GM12878 (cell line): ENCODE measurements at regions not wholly inside any gene's neighbourhood (a gene's known extent, or its start where the extent isn't known, plus 50 kb on each side); places are given as distances from the start of the nearest gene placed in this dataset.

Experiments used
- ATAC-seq: fragments of 200-7000 bp; cut with Tn5 transposase; 3 replicates; pipeline ENCODE4 v1.9.1; 2020; ENCODE audit warnings: mild to moderate bottlenecking, moderate library complexity
- BruUV-seq: library from RNA; stranded (reverse); fragments of 400-500 nt; replicated peaks from 2 replicates; lab custom pipeline; 2021; lab: Mats Ljungman, UMichigan
- CTCF ChIA-PET: fragments of 300-600 bp; sonication (Branson Sonifier 250); formaldehyde crosslinking; extraction: SDS; loops from one replicate; lab custom pipeline; 2021; ENCODE audit warnings: inconsistent platforms; lab: Yijun Ruan, JAX
- POLR2A ChIA-PET: fragments of 350-600 bp; formaldehyde crosslinking; extraction: SDS; loops from one replicate; lab custom pipeline; 2021; ENCODE audit warnings: inconsistent platforms; lab: Charles Lee
- RAD21 ChIA-PET: fragments of 300-600 bp; sonication (Branson Sonifier 250); formaldehyde crosslinking; loops from one replicate; lab custom pipeline; 2023; ENCODE audit warnings: antibody characterized with exemption; ENCODE audit not compliant: unreplicated experiment; lab: Charles Lee
- SMC1A ChIA-PET: fragments of 300-600 bp; sonication (Branson Sonifier 250); formaldehyde crosslinking; loops from one replicate; lab custom pipeline; 2023; ENCODE audit not compliant: unreplicated experiment, uncharacterized antibody; lab: Charles Lee
- DNase-seq: peaks from one replicate; pipeline ENCODE4 v3.0.0-alpha.2; 2011; ENCODE audit warnings: low read depth, low spot score
- FAIRE-seq: peaks from 3 replicates; lab custom pipeline; 2011; peaks lifted over from hg19 to GRCh38; lab: Jason Lieb, UNC
- H2AFZ ChIP-seq: 2 replicates; pipeline ENCODE4 v1.6.0; 2011; ENCODE audit warnings: low read depth, low read length, control low read depth; ENCODE audit not compliant: control insufficient read depth
- H3K27ac ChIP-seq: 2 replicates; pipeline ENCODE4 v1.5.1; 2011; ENCODE audit warnings: control low read depth; ENCODE audit not compliant: control insufficient read depth, insufficient read depth
- H3K27me3 ChIP-seq, 2 experiments: replicated peaks in 1 of 2; 2 replicates each; pipeline versions ENCODE4 v1.6.0 to v1.6.1; 2011; ENCODE audit warnings: low read length in 1 of 2; ENCODE audit not compliant: control insufficient read depth in 2 of 2, insufficient read depth in 2 of 2
- H3K36me3 ChIP-seq, 2 experiments: 2 replicates each; pipeline ENCODE4 v1.5.1; 2011; ENCODE audit warnings: low read length in 1 of 2; ENCODE audit not compliant: control insufficient read depth in 2 of 2, insufficient read depth in 2 of 2
- H3K4me1 ChIP-seq: 2 replicates; pipeline ENCODE4 v1.6.1; 2011; ENCODE audit warnings: mild to moderate bottlenecking, low read length, moderate library complexity, mixed read lengths; ENCODE audit not compliant: control insufficient read depth, insufficient read depth
- H3K4me2 ChIP-seq: 2 replicates; pipeline ENCODE4 v1.6.0; 2011; ENCODE audit warnings: control low read depth; ENCODE audit not compliant: control insufficient read depth, insufficient read depth
- H3K4me3 ChIP-seq: fragments of 200-600 bp; sonication (generic); 2 replicates; pipeline ENCODE4 v1.5.1; 2016
- H3K79me2 ChIP-seq: 2 replicates; pipeline ENCODE4 v1.6.0; 2011; ENCODE audit warnings: low read length; ENCODE audit not compliant: control insufficient read depth, insufficient read depth
- H3K9ac ChIP-seq: 2 replicates; pipeline ENCODE4 v1.8.0; 2011; ENCODE audit warnings: low read length, control low read depth, mixed read lengths; ENCODE audit not compliant: control insufficient read depth, insufficient read depth
- H3K9me3 ChIP-seq: replicated peaks from 3 replicates; pipeline ENCODE4 v1.5.1; 2011; ENCODE audit warnings: mild to moderate bottlenecking, low read length; ENCODE audit not compliant: control insufficient read depth, insufficient read depth
- H4K20me1 ChIP-seq: 2 replicates; pipeline ENCODE4 v1.6.0; 2011; ENCODE audit not compliant: control insufficient read depth, insufficient read depth
- JUNB ChIP-seq: IDR thresholded peaks from 2 replicates; pipeline ENCODE4 v1.6.1; 2016; ENCODE audit warnings: antibody characterized with exemption, mild to moderate bottlenecking
- ZNF24 ChIP-seq: fragments of 450-650 bp; IDR thresholded peaks from 2 replicates; pipeline ENCODE4 v1.6.1; 2017; ENCODE audit warnings: antibody characterized with exemption, mild to moderate bottlenecking
- WGBS: methylation state at CpG from one replicate; pipeline ENCODE4 v1.1.6; 2016; ENCODE audit warnings: low lambda C conversion rate; ENCODE audit not compliant: insufficient replicate concordance, insufficient coverage; ENCODE audit errors: missing lambda C conversion rate; 5-methylcytosine and 5-hydroxymethylcytosine counted together
- in situ Hi-C: fragments of 300-500 bp; cut with MboI; formaldehyde crosslinking; loops from 9 replicates; pipeline ENCODE4 v1.14.3; 2018; ENCODE audit warnings: mixed read lengths
- intact Hi-C: fragments of 100-400 bp; cut with micrococcal nuclease; formaldehyde crosslinking; loops from one replicate; pipeline ENCODE4 v1.14.2; 2022; ENCODE audit not compliant: unreplicated experiment
- TF ChIP-seq, protein P1 (sequence below): fragments of 450-650 bp; IDR thresholded peaks from 2 replicates; pipeline ENCODE4 v1.6.1; 2017; ENCODE audit warnings: borderline replicate concordance
- TF ChIP-seq, protein P2 (sequence below): IDR thresholded peaks from 2 replicates; pipeline ENCODE4 v1.6.1; 2012; ENCODE audit warnings: low read length, inconsistent platforms
- TF ChIP-seq, protein P3 (sequence below): fragments of 450-650 bp; formaldehyde crosslinking; IDR thresholded peaks from 2 replicates; pipeline ENCODE4 v1.4.0; 2020; ENCODE audit warnings: mild to moderate bottlenecking, moderate library complexity
- TF ChIP-seq, protein P4 (sequence below): IDR thresholded peaks from 2 replicates; pipeline ENCODE4 v1.6.1; 2012; ENCODE audit warnings: low read depth, low read length, improper control_type of control experiment

DNA sequence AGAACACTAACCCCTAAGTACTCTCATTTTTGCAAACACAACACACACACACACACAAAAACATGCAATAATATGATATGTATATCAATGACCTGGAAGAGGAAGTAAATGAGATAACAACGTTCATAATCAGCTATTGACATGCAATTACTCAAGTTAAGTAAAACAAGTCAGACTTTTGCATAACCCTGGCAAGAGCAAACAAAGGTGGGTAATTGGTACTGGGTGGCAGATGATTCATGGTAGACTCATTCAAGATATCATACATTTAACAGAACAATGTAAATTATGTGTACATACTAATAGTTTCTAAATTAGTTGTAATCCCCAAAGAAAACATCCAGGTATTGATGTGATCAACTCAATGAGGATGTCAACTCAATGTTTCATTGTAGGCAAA, 508.8 kb downstream of the DACH1 start:
- FAIRE-seq (no peak), DNase-seq (no peak), ATAC-seq (no peak)
- 0% methylated on average over 1 of the region's 1 CpG for WGBS
- SMC1A ChIA-PET: no interaction called here
- POLR2A ChIA-PET: no interaction called here
- H4K20me1 ChIP-seq: no peaks in the 10 kb centered on the region
- TF ChIP-seq, protein P1, sequence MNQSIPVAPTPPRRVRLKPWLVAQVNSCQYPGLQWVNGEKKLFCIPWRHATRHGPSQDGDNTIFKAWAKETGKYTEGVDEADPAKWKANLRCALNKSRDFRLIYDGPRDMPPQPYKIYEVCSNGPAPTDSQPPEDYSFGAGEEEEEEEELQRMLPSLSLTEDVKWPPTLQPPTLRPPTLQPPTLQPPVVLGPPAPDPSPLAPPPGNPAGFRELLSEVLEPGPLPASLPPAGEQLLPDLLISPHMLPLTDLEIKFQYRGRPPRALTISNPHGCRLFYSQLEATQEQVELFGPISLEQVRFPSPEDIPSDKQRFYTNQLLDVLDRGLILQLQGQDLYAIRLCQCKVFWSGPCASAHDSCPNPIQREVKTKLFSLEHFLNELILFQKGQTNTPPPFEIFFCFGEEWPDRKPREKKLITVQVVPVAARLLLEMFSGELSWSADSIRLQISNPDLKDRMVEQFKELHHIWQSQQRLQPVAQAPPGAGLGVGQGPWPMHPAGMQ: no peak
- TF ChIP-seq, protein P2, sequence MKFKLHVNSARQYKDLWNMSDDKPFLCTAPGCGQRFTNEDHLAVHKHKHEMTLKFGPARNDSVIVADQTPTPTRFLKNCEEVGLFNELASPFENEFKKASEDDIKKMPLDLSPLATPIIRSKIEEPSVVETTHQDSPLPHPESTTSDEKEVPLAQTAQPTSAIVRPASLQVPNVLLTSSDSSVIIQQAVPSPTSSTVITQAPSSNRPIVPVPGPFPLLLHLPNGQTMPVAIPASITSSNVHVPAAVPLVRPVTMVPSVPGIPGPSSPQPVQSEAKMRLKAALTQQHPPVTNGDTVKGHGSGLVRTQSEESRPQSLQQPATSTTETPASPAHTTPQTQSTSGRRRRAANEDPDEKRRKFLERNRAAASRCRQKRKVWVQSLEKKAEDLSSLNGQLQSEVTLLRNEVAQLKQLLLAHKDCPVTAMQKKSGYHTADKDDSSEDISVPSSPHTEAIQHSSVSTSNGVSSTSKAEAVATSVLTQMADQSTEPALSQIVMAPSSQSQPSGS: no peak
- TF ChIP-seq, protein P3, sequence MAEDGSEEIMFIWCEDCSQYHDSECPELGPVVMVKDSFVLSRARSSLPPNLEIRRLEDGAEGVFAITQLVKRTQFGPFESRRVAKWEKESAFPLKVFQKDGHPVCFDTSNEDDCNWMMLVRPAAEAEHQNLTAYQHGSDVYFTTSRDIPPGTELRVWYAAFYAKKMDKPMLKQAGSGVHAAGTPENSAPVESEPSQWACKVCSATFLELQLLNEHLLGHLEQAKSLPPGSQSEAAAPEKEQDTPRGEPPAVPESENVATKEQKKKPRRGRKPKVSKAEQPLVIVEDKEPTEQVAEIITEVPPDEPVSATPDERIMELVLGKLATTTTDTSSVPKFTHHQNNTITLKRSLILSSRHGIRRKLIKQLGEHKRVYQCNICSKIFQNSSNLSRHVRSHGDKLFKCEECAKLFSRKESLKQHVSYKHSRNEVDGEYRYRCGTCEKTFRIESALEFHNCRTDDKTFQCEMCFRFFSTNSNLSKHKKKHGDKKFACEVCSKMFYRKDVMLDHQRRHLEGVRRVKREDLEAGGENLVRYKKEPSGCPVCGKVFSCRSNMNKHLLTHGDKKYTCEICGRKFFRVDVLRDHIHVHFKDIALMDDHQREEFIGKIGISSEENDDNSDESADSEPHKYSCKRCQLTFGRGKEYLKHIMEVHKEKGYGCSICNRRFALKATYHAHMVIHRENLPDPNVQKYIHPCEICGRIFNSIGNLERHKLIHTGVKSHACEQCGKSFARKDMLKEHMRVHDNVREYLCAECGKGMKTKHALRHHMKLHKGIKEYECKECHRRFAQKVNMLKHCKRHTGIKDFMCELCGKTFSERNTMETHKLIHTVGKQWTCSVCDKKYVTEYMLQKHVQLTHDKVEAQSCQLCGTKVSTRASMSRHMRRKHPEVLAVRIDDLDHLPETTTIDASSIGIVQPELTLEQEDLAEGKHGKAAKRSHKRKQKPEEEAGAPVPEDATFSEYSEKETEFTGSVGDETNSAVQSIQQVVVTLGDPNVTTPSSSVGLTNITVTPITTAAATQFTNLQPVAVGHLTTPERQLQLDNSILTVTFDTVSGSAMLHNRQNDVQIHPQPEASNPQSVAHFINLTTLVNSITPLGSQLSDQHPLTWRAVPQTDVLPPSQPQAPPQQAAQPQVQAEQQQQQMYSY (CRISPR knock-in tag): no peak
- TF ChIP-seq, protein P4, sequence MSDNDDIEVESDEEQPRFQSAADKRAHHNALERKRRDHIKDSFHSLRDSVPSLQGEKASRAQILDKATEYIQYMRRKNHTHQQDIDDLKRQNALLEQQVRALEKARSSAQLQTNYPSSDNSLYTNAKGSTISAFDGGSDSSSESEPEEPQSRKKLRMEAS: no peak
- TF ChIP-seq JUNB (no peak), ZNF24 (no peak)
- H3K27ac ChIP-seq: no peak overlapping the region
- no peaks in the 10 kb centered on the region for H3K9me3 ChIP-seq
- no peaks in the 10 kb centered on the region for H3K79me2 ChIP-seq
- RAD21 ChIA-PET: no interaction called here
- no peaks in the 10 kb centered on the region for H3K4me1 ChIP-seq
- H3K27me3 ChIP-seq: no peaks in the 10 kb centered on the region
- BruUV-seq: no TSS peak
- H3K4me2 ChIP-seq: no peak overlapping the region
- intact Hi-C loops (no loop called here), in situ Hi-C loops (no loop called here)
- no peak overlapping the region for H3K9ac ChIP-seq
- H3K36me3 ChIP-seq: no peaks in the 10 kb centered on the region
- H3K4me3 ChIP-seq: no peak overlapping the region
- no peak overlapping the region for H2AFZ ChIP-seq
- CTCF ChIA-PET: no interaction called here
